BJ (cell line): ENCODE measurements at regions not wholly inside any gene's neighbourhood (a gene's known extent, or its start where the extent isn't known, plus 50 kb on each side); places are given as distances from the start of the nearest gene placed in this dataset.

Experiments used
- CTCF ChIA-PET: fragments of 350-600 bp; formaldehyde crosslinking; extraction: SDS; loops from one replicate; lab custom pipeline; 2021; ENCODE audit warnings: antibody characterized with exemption, inconsistent platforms; lab: Yijun Ruan, JAX
- POLR2A ChIA-PET: fragments of 300-600 bp; sonication (Branson Sonifier 250); formaldehyde crosslinking; extraction: SDS; loops from one replicate; lab custom pipeline; 2021; ENCODE audit warnings: antibody characterized with exemption; lab: Charles Lee
- DNase-seq: peaks from one replicate; pipeline ENCODE4 v3.0.0-alpha.2; 2011; ENCODE audit warnings: low read depth
- H3K27me3 ChIP-seq: 2 replicates; pipeline ENCODE4 v1.6.0; 2011; ENCODE audit warnings: low read length; ENCODE audit not compliant: control insufficient read depth, insufficient read depth
- H3K36me3 ChIP-seq: 2 replicates; pipeline ENCODE4 v1.5.1; 2011; ENCODE audit warnings: low read length; ENCODE audit not compliant: control insufficient read depth, insufficient read depth
- H3K4me3 ChIP-seq: 2 replicates; pipeline ENCODE4 v1.5.1; 2011; ENCODE audit warnings: low read depth, mild to moderate bottlenecking, control low read depth, low read length
- CTCF ChIP-seq: IDR thresholded peaks from 2 replicates; pipeline ENCODE4 v1.5.1; 2011; ENCODE audit warnings: low read depth, mild to moderate bottlenecking, control low read depth, inconsistent platforms, low read length, moderate library complexity; ENCODE audit not compliant: insufficient read depth

- no peak for TF ChIP-seq CTCF
- DNase-seq: no peak
- no peaks in the 10 kb centered on the region for H3K36me3 ChIP-seq
- ChIA-PET CTCF (interaction anchor here (0.7 to 0.8 kb wide), 2 partner anchors 14 to 17 kb away, joined by 3 to 4 read pairs; no protein-coding TSS in a partner anchor), POLR2A (no interaction called here)
- no peaks in the 10 kb centered on the region for H3K27me3 ChIP-seq
- no peak overlapping the region for H3K4me3 ChIP-seq
Observed at GRCh38 chr13:80265348-80265747, 75.6 kb downstream of the SPRY2 start.

- no peak for TF ChIP-seq CTCF
- ChIA-PET POLR2A (no interaction called here), CTCF (no interaction called here)
- no peak for DNase-seq
- H3K27me3 ChIP-seq: no peaks in the 10 kb centered on the region
- H3K4me3 ChIP-seq: no peak overlapping the region
- no peaks in the 10 kb centered on the region for H3K36me3 ChIP-seq
Observed at GRCh38 chr13:80263745-80264513, 77.0 kb downstream of the SPRY2 start.

GRCh38 chr13:80262051-80262695 lies 78.8 kb downstream of the SPRY2 start:
- no peak for TF ChIP-seq CTCF
- ChIA-PET CTCF (interaction anchor here (0.9 kb wide), 1 partner anchor 12 kb away, joined by 3 read pairs; no protein-coding TSS in a partner anchor), POLR2A (no interaction called here)
- no peaks in the 10 kb centered on the region for H3K36me3 ChIP-seq
- no peaks in the 10 kb centered on the region for H3K27me3 ChIP-seq
- no peak overlapping the region for H3K4me3 ChIP-seq
- no peak for DNase-seq

- Histone ChIP-seq H3K4me3 (no peak overlapping the region), H3K36me3 (no peaks in the 10 kb centered on the region), H3K27me3 (no peaks in the 10 kb centered on the region)
- ChIA-PET CTCF (no interaction called here), POLR2A (no interaction called here)
- no peak for TF ChIP-seq CTCF
- no peak for DNase-seq
Observed at GRCh38 chr13:80259159-80259558, 81.8 kb downstream of the SPRY2 start.

GRCh38 chr13:80256352-80256932 lies 84.5 kb downstream of the SPRY2 start:
- Histone ChIP-seq H3K36me3 (no peaks in the 10 kb centered on the region), H3K4me3 (no peak overlapping the region), H3K27me3 (no peaks in the 10 kb centered on the region)
- DNase-seq: no peak
- ChIA-PET CTCF (no interaction called here), POLR2A (no interaction called here)
- TF ChIP-seq CTCF: no peak
